Epithelial cell of esophagus (primary cell): ENCODE measurements at regions not wholly inside any gene's neighbourhood (a gene's known extent, or its start where the extent isn't known, plus 50 kb on each side); places are given as distances from the start of the nearest gene placed in this dataset.

Experiments
- DNase-seq: peaks from one replicate; pipeline ENCODE4 v3.0.0; 2010; ENCODE audit warnings: low read depth
- H3K4me3 ChIP-seq: 2 replicates; pipeline ENCODE4 v1.5.1; 2011; ENCODE audit warnings: mild to moderate bottlenecking, low read length, control low read depth
- CTCF ChIP-seq: IDR thresholded peaks from 2 replicates; pipeline ENCODE4 v1.5.1; 2011; ENCODE audit warnings: low read depth, mild to moderate bottlenecking, low read length, control low read depth, inconsistent platforms; ENCODE audit not compliant: insufficient read depth; ENCODE audit errors: missing control alignments

- TF ChIP-seq CTCF: no peak
- DNase-seq: no peak
- H3K4me3 ChIP-seq: no peak overlapping the region
Observed at GRCh38 chr3:189516039-189516438, 115.2 kb upstream of the TP63 start.

- H3K4me3 ChIP-seq: no peak overlapping the region
- no peak for DNase-seq
- no peak for TF ChIP-seq CTCF
Observed at GRCh38 chr3:189517981-189518380, 113.2 kb upstream of the TP63 start.

- no peak for DNase-seq
- no peak for TF ChIP-seq CTCF
Observed at GRCh38 chr3:189519458-189519857, 111.7 kb upstream of the TP63 start.

GRCh38 chr3:189529468-189529867, 101.7 kb upstream of the TP63 start:
- peak; percentile 74 for DNase-seq
- no peak for TF ChIP-seq CTCF
- H3K4me3 ChIP-seq: no peak overlapping the region

More at GRCh38 chr3:189519458-189519857, 111.7 kb upstream of the TP63 start:
- no peak overlapping the region for H3K4me3 ChIP-seq

- no peak for TF ChIP-seq CTCF
- H3K4me3 ChIP-seq: no peak overlapping the region
- DNase-seq: no peak
Observed at GRCh38 chr3:189529889-189530471, 101.2 kb upstream of the TP63 start.

GRCh38 chr3:189530822-189531221, 100.4 kb upstream of the TP63 start:
- DNase-seq: no peak
- TF ChIP-seq CTCF: no peak
- H3K4me3 ChIP-seq: no peak overlapping the region

GRCh38 chr3:189531271-189531670, 99.9 kb upstream of the TP63 start:
- DNase-seq: peak; percentile 41
- TF ChIP-seq CTCF: no peak
- H3K4me3 ChIP-seq: no peak overlapping the region
